ENCODE measurements at regions not wholly inside any gene's neighbourhood (a gene's known extent, or its start where the extent isn't known, plus 50 kb on each side); places are given as distances from the start of the nearest gene placed in this dataset.

DNA sequence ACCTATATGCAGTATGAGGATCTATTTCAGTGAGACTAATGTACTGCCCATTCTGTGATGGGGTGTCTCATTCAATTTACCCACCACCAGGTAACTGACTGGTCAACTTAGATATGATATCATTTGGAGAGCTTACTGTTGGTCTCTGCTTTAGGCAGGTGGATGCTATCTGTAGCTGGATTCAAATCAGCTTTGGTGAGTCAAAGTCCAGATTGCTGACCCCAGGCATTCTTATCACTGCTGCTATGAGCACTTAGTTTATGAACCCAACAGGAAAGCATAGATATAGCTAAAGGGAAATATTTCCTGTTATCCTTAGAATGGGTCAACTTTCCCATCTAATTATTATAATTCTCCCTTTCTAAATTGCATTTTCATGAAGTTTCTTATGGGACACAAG, 1295.2 kb upstream of the SPRY2 start:
- TF ChIP-seq, protein P1, sequence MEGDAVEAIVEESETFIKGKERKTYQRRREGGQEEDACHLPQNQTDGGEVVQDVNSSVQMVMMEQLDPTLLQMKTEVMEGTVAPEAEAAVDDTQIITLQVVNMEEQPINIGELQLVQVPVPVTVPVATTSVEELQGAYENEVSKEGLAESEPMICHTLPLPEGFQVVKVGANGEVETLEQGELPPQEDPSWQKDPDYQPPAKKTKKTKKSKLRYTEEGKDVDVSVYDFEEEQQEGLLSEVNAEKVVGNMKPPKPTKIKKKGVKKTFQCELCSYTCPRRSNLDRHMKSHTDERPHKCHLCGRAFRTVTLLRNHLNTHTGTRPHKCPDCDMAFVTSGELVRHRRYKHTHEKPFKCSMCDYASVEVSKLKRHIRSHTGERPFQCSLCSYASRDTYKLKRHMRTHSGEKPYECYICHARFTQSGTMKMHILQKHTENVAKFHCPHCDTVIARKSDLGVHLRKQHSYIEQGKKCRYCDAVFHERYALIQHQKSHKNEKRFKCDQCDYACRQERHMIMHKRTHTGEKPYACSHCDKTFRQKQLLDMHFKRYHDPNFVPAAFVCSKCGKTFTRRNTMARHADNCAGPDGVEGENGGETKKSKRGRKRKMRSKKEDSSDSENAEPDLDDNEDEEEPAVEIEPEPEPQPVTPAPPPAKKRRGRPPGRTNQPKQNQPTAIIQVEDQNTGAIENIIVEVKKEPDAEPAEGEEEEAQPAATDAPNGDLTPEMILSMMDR (IDR thresholded peaks at IDR 0.05), result no peak
- no peak for TF ChIP-seq POLR2A (IDR thresholded peaks at IDR 0.05)
